ENCODE measurements at regions not wholly inside any gene's neighbourhood (a gene's known extent, or its start where the extent isn't known, plus 50 kb on each side); places are given as distances from the start of the nearest gene placed in this dataset.

DNA sequence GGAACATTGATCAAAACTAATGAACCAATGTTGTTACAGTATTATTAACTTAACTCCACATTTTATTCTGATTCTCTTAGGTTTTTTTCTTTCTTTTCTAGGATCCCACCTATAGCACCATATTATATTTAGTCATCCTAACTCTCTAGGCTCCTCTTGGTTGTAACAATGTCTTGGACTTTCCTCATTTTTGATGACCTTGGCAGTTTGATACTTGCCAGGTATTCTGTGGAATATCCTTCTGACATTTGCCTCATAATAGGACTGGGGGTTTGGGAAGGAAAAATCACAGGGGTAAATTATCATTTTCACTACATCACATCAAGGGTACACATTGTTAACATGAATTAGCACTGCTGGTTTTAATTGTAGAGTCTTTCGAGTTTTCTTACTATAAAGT is 851.6 kb upstream of the SOX9 start:
- Histone ChIP-seq H2BK15ac (ENCODE audit: low read length) (no peak overlapping the region), H4K5ac (ENCODE audit: insufficient read length, low read depth, low read length) (no peak overlapping the region), H3K23ac (ENCODE audit: insufficient read length) (no peak overlapping the region), H2BK5ac (ENCODE audit: low read depth, low read length) (no peak overlapping the region), H3K56ac (replicated peaks; ENCODE audit: insufficient read length, low read depth, low read length) (no peak overlapping the region), H3K4me3 (ENCODE audit: extremely low read depth in 1 of 4, insufficient read depth in 2 of 4, low read depth in 3 of 4, low read length in 4 of 4) (no peak overlapping the region), H4K8ac (ENCODE audit: extremely low read depth, insufficient read depth, low read length) (no peak overlapping the region), H3K18ac (ENCODE audit: extremely low read depth, low read length) (no peak overlapping the region), H4K91ac (replicated peaks; ENCODE audit: insufficient read length, low read length) (no peak overlapping the region), H3K23me2 (ENCODE audit: low read depth, low read length) (peaks cover 3% of the 10 kb centered on the region; the same call in 1 of the 2 replicates), H3K9ac (replicated peaks in 1 of 4; ENCODE audit: extremely low read depth in 1 of 4, low read depth in 3 of 4, low read length in 3 of 4) (no peak overlapping the region), H3K14ac (ENCODE audit: insufficient read length) (no peak overlapping the region), H3K4me2 (ENCODE audit: insufficient read depth in 1 of 2, low read depth in 2 of 2, low read length in 2 of 2) (no peak overlapping the region), H2AK5ac (ENCODE audit: low read depth, low read length) (no peak overlapping the region), H2BK20ac (ENCODE audit: low read length) (no peak overlapping the region), H3K4ac (replicated peaks; ENCODE audit: insufficient read length, low read depth, low read length) (no peak overlapping the region), H3K9me3 (ENCODE audit: insufficient read depth in 2 of 2, low read depth in 1 of 2, low read length in 1 of 2) (no peaks in the 10 kb centered on the region; a peak in 1 of 4 replicates), H3K4me1 (replicated peaks in 1 of 4; ENCODE audit: control insufficient read depth in 3 of 4, insufficient read depth in 4 of 4, low read length in 3 of 4) (no peaks in the 10 kb centered on the region), H3K79me1 (ENCODE audit: low read depth, low read length) (no peaks in the 10 kb centered on the region), H4K20me1 (replicated peaks in 1 of 2; ENCODE audit: control insufficient read depth in 1 of 2, insufficient read depth in 2 of 2, low read length in 2 of 2) (no peaks in the 10 kb centered on the region), H3K36me3 (ENCODE audit: control insufficient read depth in 2 of 4, insufficient read depth in 4 of 4, low read length in 3 of 4) (no peaks in the 10 kb centered on the region), H2AFZ (ENCODE audit: low read length) (no peak overlapping the region), H3K79me2 (ENCODE audit: control insufficient read depth in 1 of 2, insufficient read depth in 2 of 2, low read length in 2 of 2) (no peaks in the 10 kb centered on the region), H2BK12ac (ENCODE audit: low read depth, low read length) (no peak overlapping the region), H3K27me3 (replicated peaks in 1 of 4; ENCODE audit: control insufficient read depth in 3 of 4, extremely low read depth in 1 of 4, insufficient read depth in 3 of 4, low read length in 3 of 4) (no peaks in the 10 kb centered on the region), H2BK120ac (replicated peaks; ENCODE audit: low read depth, low read length) (no peak overlapping the region), H3K27ac (ENCODE audit: low read depth, low read length) (no peak overlapping the region)
- CTCF ChIA-PET (ENCODE audit: partially characterized antibody), result no interaction called here
- POLR2A ChIA-PET (ENCODE audit: partially characterized antibody), result no interaction called here
- DNase-seq (ENCODE audit: low read depth in 1 of 2, low spot score in 2 of 2) (no peak), FAIRE-seq (no peak)
- 100% methylated on average over 1 of the region's 1 CpG; no CpG with 5 or more reads in 1 of the 2 experiments for WGBS, 2 experiments (ENCODE audit: extremely low coverage in 1 of 2, insufficient coverage in 1 of 2, insufficient read length in 1 of 2, insufficient replicate concordance in 2 of 2, low coverage in 1 of 2, low lambda C conversion rate in 2 of 2, missing lambda C conversion rate in 1 of 2)
- TF ChIP-seq TEAD4 (IDR thresholded peaks at IDR 0.05; ENCODE audit: low read depth, low read length), result no peak
- TF ChIP-seq, protein P1, sequence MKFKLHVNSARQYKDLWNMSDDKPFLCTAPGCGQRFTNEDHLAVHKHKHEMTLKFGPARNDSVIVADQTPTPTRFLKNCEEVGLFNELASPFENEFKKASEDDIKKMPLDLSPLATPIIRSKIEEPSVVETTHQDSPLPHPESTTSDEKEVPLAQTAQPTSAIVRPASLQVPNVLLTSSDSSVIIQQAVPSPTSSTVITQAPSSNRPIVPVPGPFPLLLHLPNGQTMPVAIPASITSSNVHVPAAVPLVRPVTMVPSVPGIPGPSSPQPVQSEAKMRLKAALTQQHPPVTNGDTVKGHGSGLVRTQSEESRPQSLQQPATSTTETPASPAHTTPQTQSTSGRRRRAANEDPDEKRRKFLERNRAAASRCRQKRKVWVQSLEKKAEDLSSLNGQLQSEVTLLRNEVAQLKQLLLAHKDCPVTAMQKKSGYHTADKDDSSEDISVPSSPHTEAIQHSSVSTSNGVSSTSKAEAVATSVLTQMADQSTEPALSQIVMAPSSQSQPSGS (IDR thresholded peaks at IDR 0.05; ENCODE audit: low read length), result no peak
- TF ChIP-seq, protein P2, sequence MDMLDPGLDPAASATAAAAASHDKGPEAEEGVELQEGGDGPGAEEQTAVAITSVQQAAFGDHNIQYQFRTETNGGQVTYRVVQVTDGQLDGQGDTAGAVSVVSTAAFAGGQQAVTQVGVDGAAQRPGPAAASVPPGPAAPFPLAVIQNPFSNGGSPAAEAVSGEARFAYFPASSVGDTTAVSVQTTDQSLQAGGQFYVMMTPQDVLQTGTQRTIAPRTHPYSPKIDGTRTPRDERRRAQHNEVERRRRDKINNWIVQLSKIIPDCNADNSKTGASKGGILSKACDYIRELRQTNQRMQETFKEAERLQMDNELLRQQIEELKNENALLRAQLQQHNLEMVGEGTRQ (IDR thresholded peaks at IDR 0.05; ENCODE audit: low read length), result no peak
